ENCODE measurements at regions not wholly inside any gene's neighbourhood (a gene's known extent, or its start where the extent isn't known, plus 50 kb on each side); places are given as distances from the start of the nearest gene placed in this dataset.

GRCh38 chr1:38708701-38709258 is 150.8 kb downstream of the RRAGC start:
- no peak overlapping the region for H2AFZ ChIP-seq
- H4K20me1 ChIP-seq (ENCODE audit: insufficient read depth), result no peaks in the 10 kb centered on the region
- TF ChIP-seq EZH2 (IDR thresholded peaks at IDR 0.05; ENCODE audit: low read depth) (no peak), CTCF (conservative IDR thresholded peaks at IDR 0.05) (no peak)
- H3K9me3 ChIP-seq (ENCODE audit: insufficient read depth, low read depth), result no peaks in the 10 kb centered on the region
- no peaks in the 10 kb centered on the region for H3K36me3 ChIP-seq (ENCODE audit: low read depth)
- no peak overlapping the region for H3K4me2 ChIP-seq
- no TSS peak for BruUV-seq (replicated peaks)
- H3K4me1 ChIP-seq (replicated peaks; ENCODE audit: insufficient read depth), result no peaks in the 10 kb centered on the region
- DNase-seq, result no peak
- no peaks in the 10 kb centered on the region; the same call in 1 of the 2 replicates for H3K9me2 ChIP-seq (ENCODE audit: insufficient read depth)
- POLR2A ChIA-PET (ENCODE audit: unreplicated experiment), result no interaction called here
- H3F3A ChIP-seq (ENCODE audit: insufficient read depth, low read depth), result no peaks in the 10 kb centered on the region
- no peak overlapping the region for H3K4me3 ChIP-seq
- no peaks in the 10 kb centered on the region for H3K79me2 ChIP-seq (ENCODE audit: low read depth)
- H3K27ac ChIP-seq, result no peak overlapping the region
- H3K27me3 ChIP-seq (ENCODE audit: insufficient read depth, low read depth), result peaks cover 38% of the 10 kb centered on the region
- intact Hi-C loops (cut with micrococcal nuclease; ENCODE audit: unreplicated experiment), result no loop called here
- CTCF ChIA-PET, result no interaction called here

- H3K4me1 ChIP-seq (replicated peaks; ENCODE audit: insufficient read depth), result no peaks in the 10 kb centered on the region
- no peak overlapping the region for H2AFZ ChIP-seq
- TF ChIP-seq EZH2 (IDR thresholded peaks at IDR 0.05; ENCODE audit: low read depth), result no peak
- TF ChIP-seq CTCF (conservative IDR thresholded peaks at IDR 0.05), result no peak
- no peak overlapping the region for H3K4me3 ChIP-seq
- CTCF ChIA-PET, result no interaction called here
- no peaks in the 10 kb centered on the region for H3K9me3 ChIP-seq (ENCODE audit: insufficient read depth, low read depth)
- no peaks in the 10 kb centered on the region for H3K9me2 ChIP-seq (ENCODE audit: insufficient read depth)
- peaks cover 40% of the 10 kb centered on the region; the same call in 1 of the 2 replicates for H3K27me3 ChIP-seq (ENCODE audit: insufficient read depth, low read depth)
- no peaks in the 10 kb centered on the region for H3K79me2 ChIP-seq (ENCODE audit: low read depth)
- H3K4me2 ChIP-seq, result no peak overlapping the region
- H3K27ac ChIP-seq, result no peak overlapping the region
- no peaks in the 10 kb centered on the region for H3F3A ChIP-seq (ENCODE audit: insufficient read depth, low read depth)
- POLR2A ChIA-PET (ENCODE audit: unreplicated experiment), result interaction anchor here (0.5 kb wide), 1 partner anchor 1983 kb away, joined by 3 read pairs; no protein-coding TSS in a partner anchor
- intact Hi-C loops (cut with micrococcal nuclease; ENCODE audit: unreplicated experiment), result no loop called here
- no TSS peak for BruUV-seq (replicated peaks)
- no peaks in the 10 kb centered on the region for H3K36me3 ChIP-seq (ENCODE audit: low read depth)
- no peak for DNase-seq
- H4K20me1 ChIP-seq (ENCODE audit: insufficient read depth), result no peaks in the 10 kb centered on the region
Observed at GRCh38 chr1:38701088-38701487, 158.5 kb downstream of the RRAGC start.

- ChIA-PET POLR2A (ENCODE audit: unreplicated experiment) (no interaction called here), CTCF (no interaction called here)
- Histone ChIP-seq H3K27ac (no peak overlapping the region), H3F3A (ENCODE audit: insufficient read depth, low read depth) (no peaks in the 10 kb centered on the region), H2AFZ (no peak overlapping the region), H3K4me3 (no peak overlapping the region), H3K9me2 (ENCODE audit: insufficient read depth) (no peaks in the 10 kb centered on the region), H3K9me3 (ENCODE audit: insufficient read depth, low read depth) (no peaks in the 10 kb centered on the region), H3K36me3 (ENCODE audit: low read depth) (no peaks in the 10 kb centered on the region), H3K4me1 (replicated peaks; ENCODE audit: insufficient read depth) (no peaks in the 10 kb centered on the region), H3K79me2 (ENCODE audit: low read depth) (no peaks in the 10 kb centered on the region), H4K20me1 (ENCODE audit: insufficient read depth) (no peaks in the 10 kb centered on the region), H3K4me2 (no peak overlapping the region), H3K27me3 (ENCODE audit: insufficient read depth, low read depth) (peaks cover 40% of the 10 kb centered on the region; the same call in 1 of the 2 replicates)
- intact Hi-C loops (cut with micrococcal nuclease; ENCODE audit: unreplicated experiment), result no loop called here
- no TSS peak for BruUV-seq (replicated peaks)
- DNase-seq, result no peak
- TF ChIP-seq EZH2 (IDR thresholded peaks at IDR 0.05; ENCODE audit: low read depth) (no peak), CTCF (conservative IDR thresholded peaks at IDR 0.05) (no peak)
Observed at GRCh38 chr1:38700077-38700470, 159.5 kb downstream of the RRAGC start.

All from PC-9 (cell line).